ENCODE measurements at regions not wholly inside any gene's neighbourhood (a gene's known extent, or its start where the extent isn't known, plus 50 kb on each side); places are given as distances from the start of the nearest gene placed in this dataset.

GRCh38 chr18:55092166-55092565, 132.9 kb upstream of the CCDC68 start:
- TF ChIP-seq EP300 (conservative IDR thresholded peaks at IDR 0.05; ENCODE audit: poor library complexity, severe bottlenecking) = no peak
- TF ChIP-seq, protein P1, sequence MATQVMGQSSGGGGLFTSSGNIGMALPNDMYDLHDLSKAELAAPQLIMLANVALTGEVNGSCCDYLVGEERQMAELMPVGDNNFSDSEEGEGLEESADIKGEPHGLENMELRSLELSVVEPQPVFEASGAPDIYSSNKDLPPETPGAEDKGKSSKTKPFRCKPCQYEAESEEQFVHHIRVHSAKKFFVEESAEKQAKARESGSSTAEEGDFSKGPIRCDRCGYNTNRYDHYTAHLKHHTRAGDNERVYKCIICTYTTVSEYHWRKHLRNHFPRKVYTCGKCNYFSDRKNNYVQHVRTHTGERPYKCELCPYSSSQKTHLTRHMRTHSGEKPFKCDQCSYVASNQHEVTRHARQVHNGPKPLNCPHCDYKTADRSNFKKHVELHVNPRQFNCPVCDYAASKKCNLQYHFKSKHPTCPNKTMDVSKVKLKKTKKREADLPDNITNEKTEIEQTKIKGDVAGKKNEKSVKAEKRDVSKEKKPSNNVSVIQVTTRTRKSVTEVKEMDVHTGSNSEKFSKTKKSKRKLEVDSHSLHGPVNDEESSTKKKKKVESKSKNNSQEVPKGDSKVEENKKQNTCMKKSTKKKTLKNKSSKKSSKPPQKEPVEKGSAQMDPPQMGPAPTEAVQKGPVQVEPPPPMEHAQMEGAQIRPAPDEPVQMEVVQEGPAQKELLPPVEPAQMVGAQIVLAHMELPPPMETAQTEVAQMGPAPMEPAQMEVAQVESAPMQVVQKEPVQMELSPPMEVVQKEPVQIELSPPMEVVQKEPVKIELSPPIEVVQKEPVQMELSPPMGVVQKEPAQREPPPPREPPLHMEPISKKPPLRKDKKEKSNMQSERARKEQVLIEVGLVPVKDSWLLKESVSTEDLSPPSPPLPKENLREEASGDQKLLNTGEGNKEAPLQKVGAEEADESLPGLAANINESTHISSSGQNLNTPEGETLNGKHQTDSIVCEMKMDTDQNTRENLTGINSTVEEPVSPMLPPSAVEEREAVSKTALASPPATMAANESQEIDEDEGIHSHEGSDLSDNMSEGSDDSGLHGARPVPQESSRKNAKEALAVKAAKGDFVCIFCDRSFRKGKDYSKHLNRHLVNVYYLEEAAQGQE (IDR thresholded peaks at IDR 0.05; ENCODE audit: borderline replicate concordance) = no peak
- TF ChIP-seq POLR2AphosphoS5 (IDR thresholded peaks at IDR 0.05) = no peak
